ENCODE measurements at regions not wholly inside any gene's neighbourhood (a gene's known extent, or its start where the extent isn't known, plus 50 kb on each side); places are given as distances from the start of the nearest gene placed in this dataset.
"Not testable (repeated sequence)": the region's sequence is repeated elsewhere in the genome, so short reads cannot be mapped to it uniquely, and the experiment has no call there.

DNA sequence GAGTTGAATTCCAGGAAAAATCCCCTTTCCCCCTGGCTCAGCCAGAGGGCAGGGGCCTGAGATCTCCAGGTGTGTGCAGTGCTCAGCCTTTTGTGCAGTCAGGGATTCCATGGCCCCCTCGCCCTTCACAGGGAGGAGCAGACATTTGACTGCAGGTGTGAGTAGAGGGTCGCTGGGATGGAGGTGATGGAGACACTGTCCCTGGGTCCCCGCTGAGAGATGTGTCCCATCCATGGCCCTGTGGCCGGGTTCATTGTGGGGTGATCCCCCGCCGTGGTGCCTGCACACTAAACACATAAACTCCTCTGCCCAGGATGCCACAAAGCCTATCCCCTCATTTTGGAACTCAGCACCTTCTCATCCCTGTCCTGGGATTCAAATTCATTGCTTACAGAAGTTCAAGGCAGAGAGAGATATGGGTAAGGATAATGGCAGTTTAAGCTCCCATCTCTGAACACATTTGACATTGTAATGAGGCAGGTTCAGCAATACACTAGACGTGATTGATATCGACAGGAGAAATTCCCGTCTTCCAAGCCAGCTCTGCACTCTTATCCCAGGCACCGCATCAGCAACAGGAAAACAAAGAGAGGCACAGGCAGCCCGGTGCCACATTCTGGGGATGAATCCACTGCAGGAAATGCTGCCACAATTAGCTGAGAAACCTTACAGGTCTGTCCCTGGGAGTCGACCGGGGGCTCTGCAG, 55.3 kb upstream of the SFSWAP start:
- H3K4me3 Mint-ChIP-seq; intact Hi-C loops (cut with micrococcal nuclease); H3K27ac Mint-ChIP-seq; H3K9me3 Mint-ChIP-seq; H3K36me3 Mint-ChIP-seq (ENCODE audit: low read depth); H3K4me1 Mint-ChIP-seq (ENCODE audit: low read depth): not testable (repeated sequence)
- peaks cover 24% of the 10 kb centered on the region for H3K27me3 Mint-ChIP-seq

DNA sequence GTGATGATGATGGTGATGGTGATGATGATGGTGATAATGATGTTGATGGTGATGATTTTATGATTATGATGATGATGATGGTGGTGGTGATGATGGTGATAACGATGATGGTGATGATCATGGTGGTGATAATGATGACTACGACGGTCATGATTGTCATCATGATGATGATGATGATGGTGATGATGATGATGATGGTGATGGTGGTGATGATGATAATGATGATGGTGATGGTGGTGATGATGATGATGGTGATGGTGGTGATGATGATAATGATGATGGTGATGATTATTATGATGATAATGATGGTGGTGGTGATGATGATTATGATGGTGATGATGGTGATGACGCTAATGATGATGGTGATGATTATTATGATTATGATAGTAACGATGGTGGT, 54.1 kb upstream of the SFSWAP start:
- H3K4me3 Mint-ChIP-seq; H3K27ac Mint-ChIP-seq; intact Hi-C loops (cut with micrococcal nuclease); H3K36me3 Mint-ChIP-seq (ENCODE audit: low read depth); H3K9me3 Mint-ChIP-seq; H3K4me1 Mint-ChIP-seq (ENCODE audit: low read depth): not testable (repeated sequence)
- peaks cover 15% of the 10 kb centered on the region for H3K27me3 Mint-ChIP-seq

DNA sequence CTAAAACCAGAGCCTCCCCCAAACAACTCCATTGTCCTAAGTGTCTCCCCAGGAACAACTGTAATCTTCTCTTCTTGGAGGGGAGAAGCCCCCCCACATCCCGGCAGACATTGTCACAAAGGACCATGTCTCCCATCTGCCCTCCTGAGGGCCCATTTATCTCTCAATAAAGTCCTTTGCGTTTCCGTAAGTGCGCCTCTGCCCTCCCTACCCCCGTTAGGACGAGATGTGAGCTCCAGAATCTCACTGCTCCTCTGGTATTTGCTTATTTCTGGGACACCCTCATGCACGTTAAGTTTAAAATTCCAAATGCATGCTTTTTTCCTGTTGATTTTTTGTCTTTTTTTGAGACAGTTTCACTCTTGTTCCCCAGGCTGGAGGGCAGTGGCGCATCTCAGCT, 52.3 kb upstream of the SFSWAP start:
- H3K27me3 Mint-ChIP-seq, result peaks cover 18% of the 10 kb centered on the region
- intact Hi-C loops (cut with micrococcal nuclease); H3K9me3 Mint-ChIP-seq; H3K4me1 Mint-ChIP-seq (ENCODE audit: low read depth); H3K36me3 Mint-ChIP-seq (ENCODE audit: low read depth); H3K27ac Mint-ChIP-seq; H3K4me3 Mint-ChIP-seq: not testable (repeated sequence)

DNA sequence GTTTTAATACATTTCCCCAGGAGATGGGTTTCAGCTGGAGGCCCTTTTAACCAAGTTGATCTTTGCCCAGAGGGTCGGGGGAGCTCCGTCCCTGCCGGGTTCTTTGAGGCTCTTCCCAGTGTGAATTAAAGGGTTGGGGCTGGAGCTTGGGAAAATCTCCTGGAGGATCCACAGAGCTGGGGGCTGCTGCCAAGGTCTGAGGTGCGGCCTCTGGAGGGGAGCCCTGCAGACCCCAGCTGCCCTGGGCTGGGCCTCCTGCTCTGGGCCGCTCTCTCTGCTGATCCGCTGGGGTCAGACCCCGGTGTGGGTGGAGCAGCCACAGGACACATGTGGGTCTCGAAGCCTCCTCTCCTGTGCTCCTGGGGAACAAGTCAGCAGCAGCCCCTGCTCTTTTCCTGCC, 51.4 kb upstream of the SFSWAP start:
- H3K4me3 Mint-ChIP-seq; intact Hi-C loops (cut with micrococcal nuclease); H3K27ac Mint-ChIP-seq; H3K9me3 Mint-ChIP-seq; H3K36me3 Mint-ChIP-seq (ENCODE audit: low read depth); H3K4me1 Mint-ChIP-seq (ENCODE audit: low read depth): not testable (repeated sequence)
- peaks cover 18% of the 10 kb centered on the region for H3K27me3 Mint-ChIP-seq

DNA sequence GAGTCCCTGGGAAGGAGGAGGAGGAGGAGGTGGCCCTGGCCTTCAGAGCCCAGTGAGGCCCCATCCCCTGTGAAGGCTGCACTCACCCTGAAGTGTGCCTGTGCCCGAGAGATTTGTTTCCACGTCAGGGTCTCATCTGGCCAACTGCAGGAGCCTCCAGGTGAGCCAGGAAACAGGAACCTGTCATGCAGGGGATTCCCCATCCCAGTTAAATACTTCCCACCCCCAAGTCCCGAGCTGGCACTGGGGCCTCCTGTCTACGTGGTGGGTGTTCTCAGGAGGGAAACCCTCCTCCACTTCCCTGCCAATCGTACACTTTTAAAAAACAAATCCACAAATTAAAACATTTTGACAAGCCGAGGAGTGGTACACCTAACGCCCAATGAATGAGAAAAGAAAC, 50.9 kb upstream of the SFSWAP start:
- H3K4me3 Mint-ChIP-seq; H3K27ac Mint-ChIP-seq; H3K36me3 Mint-ChIP-seq (ENCODE audit: low read depth); H3K4me1 Mint-ChIP-seq (ENCODE audit: low read depth); H3K9me3 Mint-ChIP-seq: not testable (repeated sequence)
- intact Hi-C loops (cut with micrococcal nuclease), result loop anchor here (10.0 kb wide), 1 partner anchor 365 kb away; no protein-coding TSS in a partner anchor
- H3K27me3 Mint-ChIP-seq, result peaks cover 21% of the 10 kb centered on the region

DNA sequence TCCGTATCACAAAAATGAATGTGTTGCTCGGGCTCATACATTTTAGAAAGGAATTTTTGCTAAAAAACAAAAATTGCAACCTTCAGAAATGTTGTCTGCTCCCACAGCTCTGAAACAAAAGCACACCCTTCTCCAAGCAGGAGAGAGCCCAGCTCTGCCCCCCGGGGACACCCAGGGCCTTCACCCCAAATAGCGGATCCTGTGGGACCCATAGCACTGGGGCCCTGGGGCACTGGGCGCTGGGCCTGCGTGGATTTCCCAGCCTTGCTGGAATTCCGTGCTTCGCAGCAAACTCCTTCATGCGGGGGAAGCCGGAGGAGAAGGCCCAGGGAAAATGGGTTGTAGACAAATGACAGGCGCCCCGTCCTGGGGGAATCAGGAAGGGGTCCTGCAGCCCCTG, 50.5 kb upstream of the SFSWAP start:
- not testable (repeated sequence) for H3K4me3 Mint-ChIP-seq; H3K9me3 Mint-ChIP-seq; H3K27ac Mint-ChIP-seq; H3K4me1 Mint-ChIP-seq (ENCODE audit: low read depth); H3K36me3 Mint-ChIP-seq (ENCODE audit: low read depth)
- intact Hi-C loops (cut with micrococcal nuclease), result loop anchor here (10.0 kb wide), 1 partner anchor 366 kb away; no protein-coding TSS in a partner anchor
- peaks cover 21% of the 10 kb centered on the region for H3K27me3 Mint-ChIP-seq

All from dendritic cell treated with granulocyte-macrophage colony-stimulating factor and Interleukin-4, amounts not matched to agents 40 ng/mL and 50 ng/mL, for 4 days (primary cell).